T-helper 2 cell (primary cell): ENCODE measurements at regions not wholly inside any gene's neighbourhood (a gene's known extent, or its start where the extent isn't known, plus 50 kb on each side); places are given as distances from the start of the nearest gene placed in this dataset.
"Not testable (repeated sequence)": the region's sequence is repeated elsewhere in the genome, so short reads cannot be mapped to it uniquely, and the experiment has no call there.

Experiments used
- DNase-seq, 5 experiments: peaks; one replicate each; pipeline versions ENCODE4 v3.0.0 to v3.0.0-alpha.2; 2012 to 2022

GRCh38 chr3:107939691-107940442, 151.0 kb downstream of the CD47 start:
- DNase-seq: no peak

- no peak for DNase-seq
Measured at GRCh38 chr3:107938143-107938542, 152.7 kb downstream of the CD47 start.

- DNase-seq: no peak
Measured at GRCh38 chr3:107934808-107935207, 156.0 kb downstream of the CD47 start.

- DNase-seq: no peak
Measured at GRCh38 chr3:107933450-107933849, 157.4 kb downstream of the CD47 start.

GRCh38 chr3:107931326-107931725, 159.5 kb downstream of the CD47 start:
- no peak for DNase-seq

- no peak for DNase-seq
Measured at GRCh38 chr3:107929088-107929487, 161.7 kb downstream of the CD47 start.

- peak in 1 of 5 experiments; percentile 46 for DNase-seq
Measured at GRCh38 chr3:107928084-107928445, 162.8 kb downstream of the CD47 start.

- peak; percentile 33 to 80 (median 44) for DNase-seq
Measured at GRCh38 chr3:107927361-107928083, 163.3 kb downstream of the CD47 start.

- DNase-seq: no peak
Measured at GRCh38 chr3:107925851-107926250, 165.0 kb downstream of the CD47 start.

- DNase-seq: no peak
Measured at GRCh38 chr3:107921038-107921437, 169.8 kb downstream of the CD47 start.

GRCh38 chr3:107920538-107920937, 170.3 kb downstream of the CD47 start:
- DNase-seq: no peak

GRCh38 chr3:107919239-107919638, 171.6 kb downstream of the CD47 start:
- DNase-seq: no peak

- no peak for DNase-seq
Measured at GRCh38 chr3:107916171-107916570, 174.7 kb downstream of the CD47 start.

GRCh38 chr3:107915706-107916105, 175.1 kb downstream of the CD47 start:
- no peak for DNase-seq

- no peak for DNase-seq
Measured at GRCh38 chr3:107913701-107914100, 177.1 kb downstream of the CD47 start.

GRCh38 chr3:107911337-107912000, 179.4 kb downstream of the CD47 start:
- DNase-seq: no peak

- peak in 2 of 5 experiments; percentile 5 to 51 for DNase-seq
Measured at GRCh38 chr3:107910713-107911259, 180.0 kb downstream of the CD47 start.

- not testable (repeated sequence) for DNase-seq
Measured at GRCh38 chr3:107909583-107909982, 181.2 kb downstream of the CD47 start.

GRCh38 chr3:107907996-107908395, 182.8 kb downstream of the CD47 start:
- no peak for DNase-seq

- no peak for DNase-seq
Measured at GRCh38 chr3:107904536-107905066, 186.2 kb downstream of the CD47 start.

GRCh38 chr3:107899990-107900651, 190.7 kb downstream of the CD47 start:
- no peak for DNase-seq

- no peak for DNase-seq
Measured at GRCh38 chr3:107897471-107898061, 193.3 kb downstream of the CD47 start.
